Activated B cell treated with CpG ODN at 0.5 μM for 24 hours (primary cell): ENCODE measurements at regions not wholly inside any gene's neighbourhood (a gene's known extent, or its start where the extent isn't known, plus 50 kb on each side); places are given as distances from the start of the nearest gene placed in this dataset.

Experiments used
- ATAC-seq: fragments of 200-7000 bp; cut with Tn5 transposase; one replicate; pipeline ENCODE4 v1.10.0; 2021; ENCODE audit warnings: low read depth, mild to moderate bottlenecking, moderate library complexity
- CTCF ChIA-PET: fragments of 350-600 bp; sonication (Branson Sonifier 250); formaldehyde crosslinking; loops from one replicate; lab custom pipeline; 2021; ENCODE audit warnings: antibody characterized with exemption; lab: Charles Lee
- POLR2A ChIA-PET: fragments of 350-600 bp; sonication (Branson Sonifier 250); formaldehyde crosslinking; loops from one replicate; lab custom pipeline; 2021; ENCODE audit warnings: antibody characterized with exemption; lab: Charles Lee
- DNase-seq: peaks from one replicate; pipeline ENCODE4 v3.0.0; 2022
- H3K27ac Mint-ChIP-seq: one replicate; pipeline ENCODE4 v1.8.0; 2020; ENCODE audit warnings: mixed read lengths
- H3K27me3 Mint-ChIP-seq: one replicate; pipeline ENCODE4 v1.8.0; 2021; ENCODE audit warnings: mixed read lengths
- H3K36me3 Mint-ChIP-seq: one replicate; pipeline ENCODE4 v1.8.0; 2021; ENCODE audit warnings: low read depth, mixed read lengths
- H3K4me1 Mint-ChIP-seq: one replicate; pipeline ENCODE4 v1.8.0; 2021; ENCODE audit warnings: mixed read lengths
- H3K4me3 Mint-ChIP-seq: one replicate; pipeline ENCODE4 v1.8.0; 2020; ENCODE audit warnings: mild to moderate bottlenecking, mixed read lengths
- H3K9me3 Mint-ChIP-seq: one replicate; pipeline ENCODE4 v1.8.0; 2020; ENCODE audit warnings: mixed read lengths
- CTCF ChIP-seq: fragments of 200-600 bp; IDR thresholded peaks from one replicate; pipeline ENCODE4 v1.8.0; 2022; ENCODE audit warnings: antibody characterized with exemption, mild to moderate bottlenecking
- intact Hi-C: fragments of 100-400 bp; cut with micrococcal nuclease; formaldehyde crosslinking; loops from one replicate; pipeline ENCODE4 v1.15.1; 2024

GRCh38 chr5:89034588-89034987, 151.6 kb upstream of the MEF2C start:
- H3K4me1 Mint-ChIP-seq = no peaks in the 10 kb centered on the region
- intact Hi-C loops = no loop called here
- no peak for ATAC-seq
- no peak overlapping the region for H3K27ac Mint-ChIP-seq
- H3K4me3 Mint-ChIP-seq = no peak overlapping the region
- no peak for TF ChIP-seq CTCF
- POLR2A ChIA-PET = no interaction called here
- CTCF ChIA-PET = no interaction called here
- DNase-seq = no peak
- H3K27me3 Mint-ChIP-seq = no peaks in the 10 kb centered on the region
- no peaks in the 10 kb centered on the region for H3K9me3 Mint-ChIP-seq
- no peaks in the 10 kb centered on the region for H3K36me3 Mint-ChIP-seq

- intact Hi-C loops = no loop called here
- ATAC-seq (no peak), DNase-seq (no peak)
- POLR2A ChIA-PET = no interaction called here
- Mint-ChIP-seq H3K27ac (no peak overlapping the region), H3K4me3 (no peak overlapping the region), H3K27me3 (no peaks in the 10 kb centered on the region), H3K4me1 (no peaks in the 10 kb centered on the region), H3K36me3 (no peaks in the 10 kb centered on the region), H3K9me3 (peaks cover 6% of the 10 kb centered on the region)
- no peak for TF ChIP-seq CTCF
- CTCF ChIA-PET = no interaction called here
Observed at GRCh38 chr5:89030798-89031197, 147.8 kb upstream of the MEF2C start.

GRCh38 chr5:89028595-89029285, 145.8 kb upstream of the MEF2C start:
- POLR2A ChIA-PET = no interaction called here
- H3K4me1 Mint-ChIP-seq = no peaks in the 10 kb centered on the region
- H3K4me3 Mint-ChIP-seq = no peak overlapping the region
- H3K36me3 Mint-ChIP-seq = no peaks in the 10 kb centered on the region
- TF ChIP-seq CTCF = no peak
- DNase-seq = no peak
- intact Hi-C loops = no loop called here
- peaks cover 10% of the 10 kb centered on the region for H3K9me3 Mint-ChIP-seq
- CTCF ChIA-PET = no interaction called here
- no peaks in the 10 kb centered on the region for H3K27me3 Mint-ChIP-seq
- no peak for ATAC-seq
- no peak overlapping the region for H3K27ac Mint-ChIP-seq

GRCh38 chr5:89024045-89024444, 141.1 kb upstream of the MEF2C start:
- ChIA-PET CTCF (no interaction called here), POLR2A (no interaction called here)
- H3K36me3 Mint-ChIP-seq = no peaks in the 10 kb centered on the region
- H3K27ac Mint-ChIP-seq = no peak overlapping the region
- H3K4me3 Mint-ChIP-seq = no peak overlapping the region
- ATAC-seq (no peak), DNase-seq (no peak)
- no peaks in the 10 kb centered on the region for H3K4me1 Mint-ChIP-seq
- TF ChIP-seq CTCF = no peak
- H3K9me3 Mint-ChIP-seq = peaks cover 10% of the 10 kb centered on the region
- H3K27me3 Mint-ChIP-seq = no peaks in the 10 kb centered on the region
- intact Hi-C loops = no loop called here

GRCh38 chr5:89020926-89021610, 138.1 kb upstream of the MEF2C start:
- H3K27me3 Mint-ChIP-seq = no peaks in the 10 kb centered on the region
- no peak for DNase-seq
- H3K4me1 Mint-ChIP-seq = no peaks in the 10 kb centered on the region
- ChIA-PET CTCF (no interaction called here), POLR2A (interaction anchor here (0.6 to 0.7 kb wide), 2 partner anchors 136 to 249 kb away, joined by 3 to 4 read pairs; no protein-coding TSS in a partner anchor)
- H3K36me3 Mint-ChIP-seq = no peaks in the 10 kb centered on the region
- no peak for TF ChIP-seq CTCF
- peaks cover 5% of the 10 kb centered on the region for H3K9me3 Mint-ChIP-seq
- intact Hi-C loops = no loop called here
- no peak overlapping the region for H3K27ac Mint-ChIP-seq
- ATAC-seq = no peak
- H3K4me3 Mint-ChIP-seq = no peak overlapping the region
